Activated naive CD4-positive, alpha-beta T cell treated with anti-CD3 and anti-CD28 coated beads, Interleukin-2, amount 10 ng/mL, durations not matched to agents 7 days and 5 days (primary cell): ENCODE measurements at regions not wholly inside any gene's neighbourhood (a gene's known extent, or its start where the extent isn't known, plus 50 kb on each side); places are given as distances from the start of the nearest gene placed in this dataset.

Source experiments
- CTCF ChIA-PET: fragments of 350-600 bp; sonication (Branson Sonifier 250); formaldehyde crosslinking; loops from one replicate; lab custom pipeline; 2021; ENCODE audit warnings: antibody characterized with exemption; lab: Charles Lee
- DNase-seq: peaks from one replicate; pipeline ENCODE4 v3.0.0-alpha.2; 2020
- H3K27ac Mint-ChIP-seq: one replicate; pipeline ENCODE4 v1.8.0; 2021; ENCODE audit warnings: mild to moderate bottlenecking, moderate library complexity, mixed read lengths
- H3K27me3 Mint-ChIP-seq: one replicate; pipeline ENCODE4 v1.8.0; 2021; ENCODE audit warnings: mild to moderate bottlenecking, mixed read lengths
- H3K36me3 Mint-ChIP-seq: one replicate; pipeline ENCODE4 v1.8.0; 2021; ENCODE audit warnings: mixed read lengths
- H3K4me1 Mint-ChIP-seq: one replicate; pipeline ENCODE4 v1.8.0; 2021; ENCODE audit warnings: mixed read lengths
- H3K4me3 Mint-ChIP-seq: one replicate; pipeline ENCODE4 v1.8.0; 2021; ENCODE audit warnings: mild to moderate bottlenecking, moderate library complexity, mixed read lengths
- H3K9me3 Mint-ChIP-seq: one replicate; pipeline ENCODE4 v1.8.0; 2021; ENCODE audit warnings: mixed read lengths

DNA sequence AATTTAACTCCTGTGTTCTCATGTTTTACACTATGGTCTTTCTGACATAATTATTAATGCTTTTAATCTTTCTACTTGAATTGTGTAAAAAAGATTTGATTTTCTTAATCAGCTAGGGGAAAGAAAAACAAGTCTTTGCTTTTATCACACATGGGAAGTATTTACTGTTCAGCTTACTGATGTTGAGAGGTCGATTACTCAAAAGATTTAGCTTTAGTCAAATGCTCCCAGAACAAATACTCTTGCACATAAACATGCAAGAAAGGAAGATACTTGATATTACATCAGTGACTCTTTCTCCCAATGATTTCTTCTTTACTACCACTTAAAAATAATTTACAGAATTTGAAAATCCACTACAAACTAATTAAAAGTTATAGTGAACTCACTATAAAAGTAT, 198.3 kb upstream of the FAT4 start:
- DNase-seq, result no peak
- Mint-ChIP-seq H3K27me3 (no peaks in the 10 kb centered on the region), H3K4me3 (no peak overlapping the region), H3K36me3 (no peaks in the 10 kb centered on the region), H3K4me1 (no peaks in the 10 kb centered on the region), H3K27ac (no peak overlapping the region), H3K9me3 (no peaks in the 10 kb centered on the region)
- CTCF ChIA-PET, result no interaction called here

DNA sequence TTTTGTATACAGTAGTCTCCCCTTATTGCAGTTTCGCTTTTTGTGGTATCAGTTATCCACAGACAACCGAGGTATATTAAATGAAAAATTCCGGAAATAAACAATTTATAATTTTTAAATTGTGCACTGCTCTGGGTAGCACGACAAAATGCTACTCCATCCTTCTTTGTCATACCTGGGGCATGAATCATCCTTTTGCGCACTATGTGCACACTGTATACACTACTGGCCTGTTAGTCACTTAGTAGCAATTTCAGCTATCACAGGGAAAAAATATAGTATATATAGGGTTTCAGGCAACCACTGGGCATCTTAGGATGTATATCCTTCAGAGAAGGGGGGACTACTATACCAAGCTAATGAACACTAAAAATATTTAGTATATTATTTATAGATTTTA, 198.8 kb upstream of the FAT4 start:
- H3K4me3 Mint-ChIP-seq, result no peak overlapping the region
- no peaks in the 10 kb centered on the region for H3K4me1 Mint-ChIP-seq
- no peaks in the 10 kb centered on the region for H3K36me3 Mint-ChIP-seq

DNA sequence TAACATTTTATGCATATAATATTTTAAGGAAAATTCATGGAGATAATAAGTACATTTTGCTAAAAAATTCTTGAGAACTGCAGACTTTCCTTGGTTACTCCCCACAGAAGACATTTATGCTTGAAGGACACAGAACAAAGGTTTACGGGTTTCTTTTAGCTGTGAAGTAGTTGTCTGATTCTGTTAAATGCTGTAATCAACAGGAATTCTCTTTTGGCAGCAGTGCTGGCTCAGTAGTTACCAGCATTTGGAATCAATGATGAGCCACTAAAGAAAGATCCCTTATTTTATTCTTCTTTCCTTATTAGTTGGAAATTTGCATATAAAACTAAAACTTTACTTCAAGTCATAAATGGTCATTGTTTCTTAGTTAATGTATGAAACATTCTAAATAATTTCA, 199.3 kb upstream of the FAT4 start:
- no peaks in the 10 kb centered on the region for H3K4me1 Mint-ChIP-seq
- DNase-seq, result no peak
- H3K36me3 Mint-ChIP-seq, result no peaks in the 10 kb centered on the region
- H3K9me3 Mint-ChIP-seq, result no peaks in the 10 kb centered on the region
- no peak overlapping the region for H3K27ac Mint-ChIP-seq
- no peak overlapping the region for H3K4me3 Mint-ChIP-seq
- CTCF ChIA-PET, result no interaction called here
- H3K27me3 Mint-ChIP-seq, result no peaks in the 10 kb centered on the region

More for the DNA sequence above, 198.8 kb upstream of the FAT4 start:
- DNase-seq, result no peak
- Mint-ChIP-seq H3K27me3 (no peaks in the 10 kb centered on the region), H3K27ac (no peak overlapping the region), H3K9me3 (no peaks in the 10 kb centered on the region)
- CTCF ChIA-PET, result no interaction called here

DNA sequence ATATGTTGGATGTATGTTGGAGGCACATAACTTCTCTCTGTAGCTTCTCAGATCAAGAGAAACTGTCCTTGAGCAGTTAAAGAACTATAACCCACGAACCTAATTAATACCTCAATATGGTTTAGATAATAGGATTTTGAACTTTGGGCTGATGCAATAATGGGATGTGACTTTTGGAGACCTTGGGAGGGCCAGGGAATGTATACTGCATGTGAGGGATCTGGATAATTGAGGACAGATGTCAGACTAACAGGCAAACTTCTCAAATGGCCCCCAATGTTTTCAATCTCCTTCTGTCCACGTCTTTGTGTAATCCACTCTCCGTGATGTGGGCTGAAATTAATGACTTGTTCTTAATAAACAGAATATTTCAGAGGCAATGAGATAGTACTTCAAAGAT, 202.2 kb upstream of the FAT4 start:
- Mint-ChIP-seq H3K27ac (no peak overlapping the region), H3K4me1 (no peaks in the 10 kb centered on the region), H3K9me3 (no peaks in the 10 kb centered on the region), H3K27me3 (no peaks in the 10 kb centered on the region), H3K4me3 (no peak overlapping the region), H3K36me3 (no peaks in the 10 kb centered on the region)
- CTCF ChIA-PET, result no interaction called here
- no peak for DNase-seq

DNA sequence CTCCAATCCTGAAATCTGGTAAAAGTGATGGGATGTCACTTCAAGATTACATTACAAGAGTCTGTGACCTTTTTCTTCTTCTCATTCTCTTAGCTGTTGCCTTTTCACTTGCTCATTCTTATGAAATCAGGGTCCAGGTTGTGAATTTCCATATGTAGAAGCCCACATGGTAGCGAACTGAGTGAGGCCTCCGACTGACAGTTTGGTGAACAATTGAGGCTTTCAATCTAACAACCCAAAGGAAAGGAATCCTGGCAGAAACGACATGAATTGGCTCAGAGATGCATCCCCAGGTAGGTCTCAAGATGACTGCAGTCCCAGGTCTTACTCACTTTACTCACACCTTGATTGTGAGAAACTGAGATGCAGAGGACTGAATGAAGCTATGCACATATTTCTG, 203.4 kb upstream of the FAT4 start:
- no peaks in the 10 kb centered on the region for H3K27me3 Mint-ChIP-seq
- no peak overlapping the region for H3K27ac Mint-ChIP-seq
- no peak overlapping the region for H3K4me3 Mint-ChIP-seq
- no peak for DNase-seq
- no peaks in the 10 kb centered on the region for H3K9me3 Mint-ChIP-seq
- H3K4me1 Mint-ChIP-seq, result no peaks in the 10 kb centered on the region
- CTCF ChIA-PET, result no interaction called here
- no peaks in the 10 kb centered on the region for H3K36me3 Mint-ChIP-seq

DNA sequence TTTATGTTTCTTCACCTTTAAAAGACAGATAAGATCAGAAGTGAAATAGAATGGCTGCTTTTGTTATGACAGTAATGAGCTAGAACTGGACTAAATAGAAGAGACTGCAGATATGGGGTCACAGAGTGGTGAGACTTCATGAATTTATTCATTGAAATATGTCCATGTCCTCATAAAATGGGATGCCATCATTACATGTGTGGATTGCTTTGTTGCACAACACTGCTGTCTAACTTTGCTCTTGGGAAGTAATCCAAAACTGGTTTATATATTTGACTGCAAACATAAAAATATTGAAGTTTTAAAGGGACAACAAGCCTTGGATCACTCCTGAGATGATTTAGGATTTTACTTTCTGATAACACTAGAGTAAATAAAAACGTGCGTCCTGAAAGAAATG, 209.2 kb upstream of the FAT4 start:
- no peaks in the 10 kb centered on the region for H3K27me3 Mint-ChIP-seq
- DNase-seq, result no peak
- no peaks in the 10 kb centered on the region for H3K4me1 Mint-ChIP-seq
- H3K27ac Mint-ChIP-seq, result no peak overlapping the region
- no peak overlapping the region for H3K4me3 Mint-ChIP-seq
- H3K36me3 Mint-ChIP-seq, result no peaks in the 10 kb centered on the region
- CTCF ChIA-PET, result no interaction called here
- no peaks in the 10 kb centered on the region for H3K9me3 Mint-ChIP-seq

DNA sequence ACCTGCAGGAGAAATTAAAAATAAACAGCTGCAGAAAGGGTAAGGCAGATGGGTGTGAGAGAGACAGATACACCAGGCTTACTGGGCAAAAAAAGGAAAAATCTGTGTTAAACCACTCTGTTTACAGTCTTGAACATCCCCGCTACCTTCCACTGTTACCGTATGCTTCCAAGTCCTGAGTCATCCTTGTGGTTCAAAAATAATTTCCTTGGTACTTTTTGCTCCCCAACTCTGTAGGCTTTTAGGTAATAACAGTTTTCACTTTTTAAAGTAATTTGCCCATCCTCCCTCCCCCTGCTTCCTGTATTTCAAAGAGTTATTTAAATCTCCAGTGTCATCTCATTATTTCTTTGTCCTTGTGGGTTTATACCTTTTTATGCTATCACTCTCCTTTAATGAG, 210.1 kb upstream of the FAT4 start:
- no peak for DNase-seq
- no peak overlapping the region for H3K4me3 Mint-ChIP-seq
- no peaks in the 10 kb centered on the region for H3K4me1 Mint-ChIP-seq
- CTCF ChIA-PET, result no interaction called here
- H3K27ac Mint-ChIP-seq, result no peak overlapping the region
- no peaks in the 10 kb centered on the region for H3K36me3 Mint-ChIP-seq
- H3K27me3 Mint-ChIP-seq, result no peaks in the 10 kb centered on the region
- no peaks in the 10 kb centered on the region for H3K9me3 Mint-ChIP-seq

DNA sequence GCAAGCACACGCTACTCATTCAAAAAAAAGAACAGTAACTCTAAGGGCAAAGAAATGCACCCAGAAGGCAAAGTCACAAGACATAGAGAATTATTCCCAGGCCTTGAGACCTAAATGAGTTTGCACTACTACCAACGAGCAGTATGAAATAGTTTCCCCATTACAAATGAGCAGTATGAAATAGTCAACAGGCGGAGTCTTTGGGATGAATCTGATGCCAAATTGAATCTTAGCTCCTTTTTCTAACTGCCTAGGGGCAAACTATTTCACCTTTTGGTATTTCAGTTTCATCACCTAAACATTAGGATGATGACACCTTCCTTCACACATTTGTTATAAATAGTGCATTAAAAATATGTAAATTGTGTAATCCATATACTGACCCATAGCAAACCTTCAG, 213.0 kb upstream of the FAT4 start:
- Mint-ChIP-seq H3K4me3 (no peak overlapping the region), H3K27ac (no peak overlapping the region), H3K4me1 (no peaks in the 10 kb centered on the region), H3K9me3 (no peaks in the 10 kb centered on the region), H3K27me3 (no peaks in the 10 kb centered on the region), H3K36me3 (no peaks in the 10 kb centered on the region)
- CTCF ChIA-PET, result no interaction called here
- DNase-seq, result no peak

DNA sequence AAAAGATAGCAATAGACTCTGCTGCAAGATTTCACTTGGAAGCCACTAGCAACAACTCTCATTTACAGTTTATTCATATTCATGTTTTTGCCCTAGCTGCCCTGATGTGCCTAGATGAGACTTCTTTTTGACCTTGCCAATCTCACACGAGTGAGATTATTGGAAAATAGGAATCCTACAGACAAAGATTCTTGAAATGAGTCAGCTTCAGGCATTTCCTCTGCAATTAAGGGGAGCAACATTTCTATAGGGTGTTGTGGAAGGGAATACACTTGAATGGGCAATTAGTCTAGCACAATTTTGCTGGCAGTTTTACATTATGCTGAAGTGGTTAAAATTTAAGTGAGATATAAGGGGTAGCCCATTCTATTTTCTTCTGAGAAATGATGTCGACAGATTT, 217.0 kb upstream of the FAT4 start:
- Mint-ChIP-seq H3K27me3 (no peaks in the 10 kb centered on the region), H3K9me3 (no peaks in the 10 kb centered on the region), H3K36me3 (no peaks in the 10 kb centered on the region), H3K4me1 (no peaks in the 10 kb centered on the region), H3K27ac (no peak overlapping the region), H3K4me3 (no peak overlapping the region)
- CTCF ChIA-PET, result no interaction called here
- no peak for DNase-seq

DNA sequence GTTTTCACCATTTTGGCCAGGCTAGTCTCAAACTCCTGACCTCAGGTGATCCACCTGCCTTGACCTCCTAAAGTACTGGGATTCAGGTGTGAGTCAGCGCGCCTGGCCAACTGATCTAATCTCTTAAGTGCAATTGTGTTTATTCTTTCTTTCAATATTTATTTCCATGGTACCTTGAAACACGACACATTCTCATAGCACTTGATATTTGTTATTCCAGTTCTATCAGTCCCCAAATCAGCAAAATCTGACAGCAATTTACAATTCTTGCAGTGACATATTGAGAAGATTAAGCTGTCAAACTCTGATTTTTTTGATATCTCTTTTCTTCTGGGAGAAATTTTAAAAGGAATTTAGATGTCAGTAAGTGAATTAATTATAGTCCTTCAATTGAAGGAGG, 218.1 kb upstream of the FAT4 start:
- Mint-ChIP-seq H3K27ac (no peak overlapping the region), H3K4me1 (no peaks in the 10 kb centered on the region), H3K27me3 (no peaks in the 10 kb centered on the region), H3K36me3 (no peaks in the 10 kb centered on the region), H3K9me3 (no peaks in the 10 kb centered on the region), H3K4me3 (no peak overlapping the region)
- DNase-seq, result no peak
- CTCF ChIA-PET, result interaction anchor here (0.7 kb wide), 1 partner anchor 151 kb away, joined by 3 read pairs; no protein-coding TSS in a partner anchor

DNA sequence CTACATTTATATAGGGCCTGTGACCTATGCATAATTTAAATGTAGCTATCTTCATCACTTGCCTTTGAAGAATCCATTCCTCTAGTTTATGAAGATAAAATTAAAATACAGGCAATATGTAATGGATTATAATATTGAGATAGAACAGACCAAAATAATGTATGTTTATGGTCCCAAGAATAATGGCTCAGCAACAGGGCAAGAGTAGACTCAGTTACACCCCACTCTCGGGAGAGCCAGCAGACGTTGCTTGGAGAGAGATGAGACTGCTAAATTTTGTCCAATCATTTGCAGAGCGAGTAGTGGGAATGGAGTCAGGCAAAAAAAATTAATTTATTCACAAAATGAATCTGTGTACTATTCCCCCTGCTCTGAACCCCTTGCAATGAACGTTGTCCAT, 223.2 kb upstream of the FAT4 start:
- Mint-ChIP-seq H3K36me3 (no peaks in the 10 kb centered on the region), H3K9me3 (no peaks in the 10 kb centered on the region), H3K4me1 (no peaks in the 10 kb centered on the region), H3K27me3 (no peaks in the 10 kb centered on the region), H3K27ac (no peak overlapping the region), H3K4me3 (no peak overlapping the region)
- CTCF ChIA-PET, result no interaction called here
- no peak for DNase-seq

DNA sequence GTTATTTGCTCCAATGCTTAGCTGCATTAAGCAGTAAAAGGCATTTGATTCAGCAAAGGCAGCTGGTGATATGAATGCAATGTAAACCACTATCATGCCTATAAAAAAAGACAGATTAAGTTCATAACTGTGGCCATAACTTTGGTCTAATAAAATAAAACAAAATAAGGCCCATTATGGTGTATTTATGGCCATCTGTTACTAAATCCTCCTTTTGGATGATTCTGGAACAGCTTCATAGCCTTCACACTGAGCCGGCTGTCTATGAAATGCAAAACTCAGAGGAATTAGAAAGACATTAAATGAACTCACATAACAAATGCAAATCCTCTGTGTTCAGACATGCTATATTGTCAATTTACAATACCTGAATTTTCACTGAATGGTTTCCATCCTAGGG, 223.7 kb upstream of the FAT4 start:
- CTCF ChIA-PET, result no interaction called here

DNA sequence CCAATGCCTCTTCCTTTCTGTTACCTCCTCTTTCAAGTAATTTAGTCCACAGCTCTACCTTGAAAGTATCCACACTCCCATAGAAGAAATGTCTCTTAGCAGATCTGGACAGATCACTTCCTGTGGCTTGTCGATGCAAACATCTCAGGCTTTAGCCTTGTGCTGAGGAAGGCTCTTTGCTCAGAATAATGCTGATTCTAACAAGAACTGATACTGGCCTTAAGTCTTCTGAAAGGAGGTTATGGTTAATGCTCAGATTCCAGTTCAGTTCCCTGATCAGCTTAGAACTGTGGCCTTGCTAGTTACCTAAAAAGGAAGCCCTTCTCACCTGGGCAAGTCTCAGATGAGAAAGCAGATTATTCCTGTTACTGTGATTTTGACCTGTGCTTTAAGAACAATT, 230.1 kb upstream of the FAT4 start:
- no peak overlapping the region for H3K4me3 Mint-ChIP-seq

More for the DNA sequence above, 223.7 kb upstream of the FAT4 start:
- H3K4me1 Mint-ChIP-seq, result no peaks in the 10 kb centered on the region
- H3K36me3 Mint-ChIP-seq, result no peaks in the 10 kb centered on the region
- H3K27me3 Mint-ChIP-seq, result no peaks in the 10 kb centered on the region
- no peaks in the 10 kb centered on the region for H3K9me3 Mint-ChIP-seq
- DNase-seq, result no peak
- H3K27ac Mint-ChIP-seq, result no peak overlapping the region
- no peak overlapping the region for H3K4me3 Mint-ChIP-seq

DNA sequence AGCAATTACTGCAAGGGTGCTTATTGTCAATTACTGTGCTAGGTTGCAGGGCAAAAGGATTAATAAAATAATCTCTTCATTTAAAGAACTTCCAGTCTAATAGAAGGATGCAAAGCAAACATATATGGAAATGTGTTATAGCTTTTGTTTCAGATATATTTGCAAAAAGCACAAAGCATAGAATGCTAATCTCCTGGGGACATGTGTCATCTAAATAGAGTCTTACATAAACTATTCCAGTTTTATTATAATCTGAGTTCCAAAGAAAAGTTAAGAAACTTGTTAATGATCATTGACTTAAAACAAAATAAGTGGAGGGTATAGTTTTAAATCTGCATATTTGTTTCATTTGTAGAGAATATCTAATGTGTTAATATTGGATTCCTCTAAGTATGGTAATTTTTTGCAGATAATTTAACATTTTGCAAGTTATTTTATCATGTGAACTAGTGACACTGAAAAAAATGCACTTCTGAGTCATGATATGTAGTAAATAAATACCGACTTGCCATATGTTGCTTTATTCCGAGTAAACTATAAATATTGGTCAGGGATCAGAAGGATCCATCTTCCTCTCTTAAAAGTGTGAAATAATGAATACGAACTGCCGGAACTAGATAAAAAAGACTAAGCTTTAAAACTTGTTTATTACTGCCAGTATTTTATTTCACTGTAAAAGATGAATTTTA, 231.9 kb upstream of the FAT4 start:
- no peaks in the 10 kb centered on the region for H3K9me3 Mint-ChIP-seq
- H3K27me3 Mint-ChIP-seq, result no peaks in the 10 kb centered on the region
- no peaks in the 10 kb centered on the region for H3K4me1 Mint-ChIP-seq
- CTCF ChIA-PET, result no interaction called here
- DNase-seq, result no peak
- H3K36me3 Mint-ChIP-seq, result no peaks in the 10 kb centered on the region
- H3K4me3 Mint-ChIP-seq, result no peak overlapping the region
- no peak overlapping the region for H3K27ac Mint-ChIP-seq

More for the DNA sequence above, 230.1 kb upstream of the FAT4 start:
- no peak for DNase-seq
- Mint-ChIP-seq H3K36me3 (no peaks in the 10 kb centered on the region), H3K9me3 (no peaks in the 10 kb centered on the region), H3K27me3 (no peaks in the 10 kb centered on the region), H3K4me1 (no peaks in the 10 kb centered on the region), H3K27ac (no peak overlapping the region)
- CTCF ChIA-PET, result no interaction called here

DNA sequence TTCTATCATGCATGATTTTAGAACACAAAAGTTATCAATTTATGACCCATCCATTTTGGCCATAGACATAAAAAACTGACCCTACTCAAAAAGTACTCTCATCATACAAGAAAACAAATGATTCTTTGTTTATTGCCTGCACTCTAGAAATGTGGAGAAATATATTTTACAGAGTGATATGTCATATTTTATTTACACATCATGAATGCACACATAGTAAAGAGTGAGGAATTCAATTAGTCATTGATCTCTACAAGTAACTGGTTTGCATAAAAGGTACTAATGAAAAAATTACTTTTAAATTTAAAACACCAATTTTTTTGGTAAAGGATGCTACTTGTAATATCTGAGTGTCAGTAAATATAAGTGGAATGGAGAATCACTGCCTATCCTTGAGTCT, 242.5 kb upstream of the FAT4 start:
- Mint-ChIP-seq H3K27ac (no peak overlapping the region), H3K4me1 (no peaks in the 10 kb centered on the region), H3K36me3 (no peaks in the 10 kb centered on the region), H3K27me3 (no peaks in the 10 kb centered on the region), H3K9me3 (no peaks in the 10 kb centered on the region), H3K4me3 (no peak overlapping the region)
- no peak for DNase-seq
- CTCF ChIA-PET, result no interaction called here

DNA sequence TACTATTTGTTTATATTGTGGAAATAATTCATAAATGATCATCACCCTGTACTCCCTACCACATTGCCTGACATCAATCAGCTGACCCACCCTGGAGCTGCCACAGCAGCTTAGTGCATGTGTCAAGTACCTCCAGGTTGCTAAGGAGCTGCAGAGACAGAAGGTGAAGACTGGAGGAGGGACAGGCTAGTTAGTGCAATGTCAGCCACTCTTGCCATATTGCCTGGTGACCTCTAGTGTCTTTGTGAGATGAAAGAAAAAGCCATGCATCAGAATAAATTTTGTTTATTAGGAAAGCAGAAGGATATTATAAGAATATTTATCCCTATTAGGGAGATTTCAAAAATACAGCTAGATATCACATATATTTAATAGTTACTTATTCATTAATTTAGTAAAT, 243.9 kb upstream of the FAT4 start:
- Mint-ChIP-seq H3K9me3 (no peaks in the 10 kb centered on the region), H3K27me3 (no peaks in the 10 kb centered on the region), H3K4me1 (no peaks in the 10 kb centered on the region), H3K36me3 (no peaks in the 10 kb centered on the region), H3K27ac (no peak overlapping the region), H3K4me3 (no peak overlapping the region)
- DNase-seq, result no peak
- CTCF ChIA-PET, result no interaction called here
